GM12878 (cell line): ENCODE measurements at regions not wholly inside any gene's neighbourhood (a gene's known extent, or its start where the extent isn't known, plus 50 kb on each side); places are given as distances from the start of the nearest gene placed in this dataset.

ENCODE experiments used
- ATAC-seq: fragments of 200-7000 bp; cut with Tn5 transposase; 3 replicates; pipeline ENCODE4 v1.9.1; 2020; ENCODE audit warnings: mild to moderate bottlenecking, moderate library complexity
- BruUV-seq: library from RNA; stranded (reverse); fragments of 400-500 nt; replicated peaks from 2 replicates; lab custom pipeline; 2021; lab: Mats Ljungman, UMichigan
- CTCF ChIA-PET: fragments of 300-600 bp; sonication (Branson Sonifier 250); formaldehyde crosslinking; extraction: SDS; loops from one replicate; lab custom pipeline; 2021; ENCODE audit warnings: inconsistent platforms; lab: Yijun Ruan, JAX
- POLR2A ChIA-PET: fragments of 350-600 bp; formaldehyde crosslinking; extraction: SDS; loops from one replicate; lab custom pipeline; 2021; ENCODE audit warnings: inconsistent platforms; lab: Charles Lee
- RAD21 ChIA-PET: fragments of 300-600 bp; sonication (Branson Sonifier 250); formaldehyde crosslinking; loops from one replicate; lab custom pipeline; 2023; ENCODE audit warnings: antibody characterized with exemption; ENCODE audit not compliant: unreplicated experiment; lab: Charles Lee
- SMC1A ChIA-PET: fragments of 300-600 bp; sonication (Branson Sonifier 250); formaldehyde crosslinking; loops from one replicate; lab custom pipeline; 2023; ENCODE audit not compliant: unreplicated experiment, uncharacterized antibody; lab: Charles Lee
- DNase-seq: peaks from one replicate; pipeline ENCODE4 v3.0.0-alpha.2; 2011; ENCODE audit warnings: low read depth, low spot score
- FAIRE-seq: peaks from 3 replicates; lab custom pipeline; 2011; peaks lifted over from hg19 to GRCh38; lab: Jason Lieb, UNC
- H2AFZ ChIP-seq: 2 replicates; pipeline ENCODE4 v1.6.0; 2011; ENCODE audit warnings: low read depth, low read length, control low read depth; ENCODE audit not compliant: control insufficient read depth
- H3K27ac ChIP-seq: 2 replicates; pipeline ENCODE4 v1.5.1; 2011; ENCODE audit warnings: control low read depth; ENCODE audit not compliant: control insufficient read depth, insufficient read depth
- H3K27me3 ChIP-seq, 2 experiments: replicated peaks in 1 of 2; 2 replicates each; pipeline versions ENCODE4 v1.6.0 to v1.6.1; 2011; ENCODE audit warnings: low read length in 1 of 2; ENCODE audit not compliant: control insufficient read depth in 2 of 2, insufficient read depth in 2 of 2
- H3K36me3 ChIP-seq, 2 experiments: 2 replicates each; pipeline ENCODE4 v1.5.1; 2011; ENCODE audit warnings: low read length in 1 of 2; ENCODE audit not compliant: control insufficient read depth in 2 of 2, insufficient read depth in 2 of 2
- H3K4me1 ChIP-seq: 2 replicates; pipeline ENCODE4 v1.6.1; 2011; ENCODE audit warnings: mild to moderate bottlenecking, low read length, moderate library complexity, mixed read lengths; ENCODE audit not compliant: control insufficient read depth, insufficient read depth
- H3K4me2 ChIP-seq: 2 replicates; pipeline ENCODE4 v1.6.0; 2011; ENCODE audit warnings: control low read depth; ENCODE audit not compliant: control insufficient read depth, insufficient read depth
- H3K4me3 ChIP-seq: fragments of 200-600 bp; sonication (generic); 2 replicates; pipeline ENCODE4 v1.5.1; 2016
- H3K79me2 ChIP-seq: 2 replicates; pipeline ENCODE4 v1.6.0; 2011; ENCODE audit warnings: low read length; ENCODE audit not compliant: control insufficient read depth, insufficient read depth
- H3K9ac ChIP-seq: 2 replicates; pipeline ENCODE4 v1.8.0; 2011; ENCODE audit warnings: low read length, control low read depth, mixed read lengths; ENCODE audit not compliant: control insufficient read depth, insufficient read depth
- H3K9me3 ChIP-seq: replicated peaks from 3 replicates; pipeline ENCODE4 v1.5.1; 2011; ENCODE audit warnings: mild to moderate bottlenecking, low read length; ENCODE audit not compliant: control insufficient read depth, insufficient read depth
- H4K20me1 ChIP-seq: 2 replicates; pipeline ENCODE4 v1.6.0; 2011; ENCODE audit not compliant: control insufficient read depth, insufficient read depth
- CHD4 ChIP-seq: fragments of 200-600 bp; sonication (generic); IDR thresholded peaks from 2 replicates; pipeline ENCODE4 v1.6.1; 2016; ENCODE audit warnings: mild to moderate bottlenecking
- POLR2AphosphoS2 ChIP-seq: IDR thresholded peaks from 2 replicates; pipeline ENCODE4 v1.6.1; 2011; ENCODE audit warnings: low read depth, mild to moderate bottlenecking, low read length, improper control_type of control experiment, moderate library complexity
- POU2F2 ChIP-seq: IDR thresholded peaks from 3 replicates; pipeline ENCODE4 v1.6.1; 2011; ENCODE audit warnings: low read depth, mild to moderate bottlenecking, low read length, borderline replicate concordance
- RBBP5 ChIP-seq: fragments of 200-600 bp; sonication (generic); conservative IDR thresholded peaks from 2 replicates; pipeline ENCODE4 v1.6.1; 2016
- SPI1 ChIP-seq: IDR thresholded peaks from 2 replicates; pipeline ENCODE4 v1.6.1; 2011; ENCODE audit warnings: low read depth, mild to moderate bottlenecking, low read length, moderate library complexity, borderline replicate concordance; ENCODE audit not compliant: insufficient read depth
- TCF3 ChIP-seq: IDR thresholded peaks from 2 replicates; pipeline ENCODE4 v1.6.1; 2012; ENCODE audit warnings: low read depth, mild to moderate bottlenecking, low read length, borderline replicate concordance; ENCODE audit not compliant: insufficient read depth
- WGBS: methylation state at CpG from one replicate; pipeline ENCODE4 v1.1.6; 2016; ENCODE audit warnings: low lambda C conversion rate; ENCODE audit not compliant: insufficient replicate concordance, insufficient coverage; ENCODE audit errors: missing lambda C conversion rate; 5-methylcytosine and 5-hydroxymethylcytosine counted together
- in situ Hi-C: fragments of 300-500 bp; cut with MboI; formaldehyde crosslinking; loops from 9 replicates; pipeline ENCODE4 v1.14.3; 2018; ENCODE audit warnings: mixed read lengths
- intact Hi-C: fragments of 100-400 bp; cut with micrococcal nuclease; formaldehyde crosslinking; loops from one replicate; pipeline ENCODE4 v1.14.2; 2022; ENCODE audit not compliant: unreplicated experiment
- TF ChIP-seq, protein P1 (sequence below): IDR thresholded peaks from 2 replicates; pipeline ENCODE4 v1.6.1; 2011; ENCODE audit warnings: borderline replicate concordance, low read depth, mild to moderate bottlenecking, moderate library complexity, low read length; ENCODE audit not compliant: insufficient read depth, poor library complexity, severe bottlenecking
- TF ChIP-seq, protein P2 (sequence below): fragments of 450-650 bp; formaldehyde crosslinking; IDR thresholded peaks from 2 replicates; pipeline ENCODE4 v1.4.0; 2022; ENCODE audit warnings: mild to moderate bottlenecking, moderate library complexity

DNA sequence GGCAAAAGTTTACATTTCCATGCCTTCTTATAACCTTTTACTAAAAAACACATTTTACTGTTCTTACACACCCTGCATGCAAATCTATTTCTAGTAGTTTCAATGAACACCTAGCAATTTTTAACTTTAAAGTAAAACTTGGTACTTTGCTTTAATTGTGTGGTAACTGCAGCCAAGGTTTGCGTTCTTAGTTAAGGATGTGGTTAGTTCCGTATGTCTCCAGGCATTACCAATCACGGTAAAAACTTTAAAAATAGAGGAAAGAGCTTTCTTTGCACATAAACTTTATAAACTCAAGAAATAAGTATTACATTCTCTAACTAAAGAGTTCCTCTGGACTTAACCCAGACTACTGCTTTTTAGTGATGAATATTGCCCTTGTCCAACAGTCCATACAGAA, 795.2 kb downstream of the SLC16A7 start:
- in situ Hi-C loops = no loop called here

DNA sequence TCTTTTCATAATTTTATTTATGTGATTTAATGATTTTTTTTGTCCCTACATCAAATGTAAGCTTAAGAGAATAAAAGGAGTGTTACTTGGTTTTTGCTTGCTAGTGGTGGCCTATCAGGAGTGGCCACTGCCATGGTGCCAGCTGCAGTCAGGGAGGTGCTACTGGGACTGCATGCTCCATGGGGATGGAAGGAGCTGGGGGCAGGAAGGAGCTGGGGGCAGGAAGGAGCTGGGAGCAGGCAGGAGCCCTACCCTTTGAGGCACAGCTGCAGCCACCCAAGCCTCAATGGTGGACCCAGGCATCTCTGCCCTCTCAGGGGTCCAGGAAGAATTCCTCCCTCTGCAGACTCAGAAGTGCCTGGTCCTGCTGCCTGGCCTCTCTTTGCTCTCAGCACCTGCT, 796.0 kb downstream of the SLC16A7 start:
- TF ChIP-seq POLR2AphosphoS2 (no peak), TCF3 (no peak), POU2F2 (no peak), CHD4 (no peak)
- TF ChIP-seq, protein P1, sequence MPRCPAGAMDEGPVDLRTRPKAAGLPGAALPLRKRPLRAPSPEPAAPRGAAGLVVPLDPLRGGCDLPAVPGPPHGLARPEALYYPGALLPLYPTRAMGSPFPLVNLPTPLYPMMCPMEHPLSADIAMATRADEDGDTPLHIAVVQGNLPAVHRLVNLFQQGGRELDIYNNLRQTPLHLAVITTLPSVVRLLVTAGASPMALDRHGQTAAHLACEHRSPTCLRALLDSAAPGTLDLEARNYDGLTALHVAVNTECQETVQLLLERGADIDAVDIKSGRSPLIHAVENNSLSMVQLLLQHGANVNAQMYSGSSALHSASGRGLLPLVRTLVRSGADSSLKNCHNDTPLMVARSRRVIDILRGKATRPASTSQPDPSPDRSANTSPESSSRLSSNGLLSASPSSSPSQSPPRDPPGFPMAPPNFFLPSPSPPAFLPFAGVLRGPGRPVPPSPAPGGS = no peak
- TF ChIP-seq, protein P2, sequence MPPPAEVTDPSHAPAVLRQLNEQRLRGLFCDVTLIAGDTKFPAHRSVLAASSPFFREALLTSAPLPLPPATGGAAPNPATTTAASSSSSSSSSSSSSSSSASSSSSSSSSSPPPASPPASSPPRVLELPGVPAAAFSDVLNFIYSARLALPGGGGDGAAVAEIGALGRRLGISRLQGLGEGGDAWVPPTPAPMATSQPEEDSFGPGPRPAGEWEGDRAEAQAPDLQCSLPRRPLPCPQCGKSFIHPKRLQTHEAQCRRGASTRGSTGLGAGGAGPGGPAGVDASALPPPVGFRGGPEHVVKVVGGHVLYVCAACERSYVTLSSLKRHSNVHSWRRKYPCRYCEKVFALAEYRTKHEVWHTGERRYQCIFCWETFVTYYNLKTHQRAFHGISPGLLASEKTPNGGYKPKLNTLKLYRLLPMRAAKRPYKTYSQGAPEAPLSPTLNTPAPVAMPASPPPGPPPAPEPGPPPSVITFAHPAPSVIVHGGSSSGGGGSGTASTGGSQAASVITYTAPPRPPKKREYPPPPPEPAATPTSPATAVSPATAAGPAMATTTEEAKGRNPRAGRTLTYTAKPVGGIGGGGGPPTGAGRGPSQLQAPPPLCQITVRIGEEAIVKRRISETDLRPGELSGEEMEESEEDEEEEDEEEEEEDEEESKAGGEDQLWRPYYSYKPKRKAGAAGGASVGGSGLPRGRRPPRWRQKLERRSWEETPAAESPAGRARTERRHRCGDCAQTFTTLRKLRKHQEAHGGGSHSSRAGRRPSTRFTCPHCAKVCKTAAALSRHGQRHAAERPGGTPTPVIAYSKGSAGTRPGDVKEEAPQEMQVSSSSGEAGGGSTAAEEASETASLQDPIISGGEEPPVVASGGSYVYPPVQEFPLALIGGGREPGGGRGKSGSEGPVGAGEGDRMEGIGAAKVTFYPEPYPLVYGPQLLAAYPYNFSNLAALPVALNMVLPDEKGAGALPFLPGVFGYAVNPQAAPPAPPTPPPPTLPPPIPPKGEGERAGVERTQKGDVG = no peak
- FAIRE-seq (no peak), ATAC-seq (no peak), DNase-seq (no peak)
- Histone ChIP-seq H3K9ac (no peak overlapping the region), H3K79me2 (no peaks in the 10 kb centered on the region), H3K4me3 (no peak overlapping the region), H3K4me2 (no peak overlapping the region), H3K4me1 (no peaks in the 10 kb centered on the region), H2AFZ (no peak overlapping the region), H3K9me3 (no peaks in the 10 kb centered on the region), H3K27me3 (no peaks in the 10 kb centered on the region), H4K20me1 (no peaks in the 10 kb centered on the region), H3K27ac (no peak overlapping the region), H3K36me3 (no peaks in the 10 kb centered on the region)
- ChIA-PET POLR2A (no interaction called here), SMC1A (interaction anchor here (1.1 kb wide), 1 partner anchor 30 kb away, joined by 3 read pairs; no protein-coding TSS in a partner anchor), CTCF (no interaction called here), RAD21 (no interaction called here)
- intact Hi-C loops = no loop called here
- no TSS peak for BruUV-seq
- in situ Hi-C loops = no loop called here

More for the DNA sequence above, 795.2 kb downstream of the SLC16A7 start:
- TF ChIP-seq SPI1 (no peak), RBBP5 (no peak)
- ChIA-PET CTCF (no interaction called here), RAD21 (no interaction called here), POLR2A (no interaction called here), SMC1A (interaction anchor here (1.1 kb wide), 1 partner anchor 31 kb away, joined by 3 read pairs; no protein-coding TSS in a partner anchor)
- intact Hi-C loops = no loop called here
- FAIRE-seq = no peak
- 0% methylated on average over 3 of the region's 3 CpGs for WGBS
- no peak for ATAC-seq
- no peak for DNase-seq
- Histone ChIP-seq H3K27ac (no peak overlapping the region), H3K4me3 (no peak overlapping the region), H3K4me1 (no peaks in the 10 kb centered on the region), H3K9me3 (no peaks in the 10 kb centered on the region), H3K27me3 (no peaks in the 10 kb centered on the region), H3K79me2 (no peaks in the 10 kb centered on the region), H2AFZ (no peak overlapping the region), H3K4me2 (no peak overlapping the region), H4K20me1 (no peaks in the 10 kb centered on the region), H3K9ac (no peak overlapping the region), H3K36me3 (no peaks in the 10 kb centered on the region)
- BruUV-seq = no TSS peak
